GM12891 (cell line): ENCODE measurements at regions not wholly inside any gene's neighbourhood (a gene's known extent, or its start where the extent isn't known, plus 50 kb on each side); places are given as distances from the start of the nearest gene placed in this dataset.

Experiments used
- DNase-seq: peaks from one replicate; pipeline ENCODE4 v3.0.0; 2011; ENCODE audit warnings: low spot score; ENCODE audit not compliant: insufficient read length
- FAIRE-seq: peaks from 2 replicates; lab custom pipeline; 2011; peaks lifted over from hg19 to GRCh38; lab: Jason Lieb, UNC
- PAX5 ChIP-seq: IDR thresholded peaks from 2 replicates; pipeline ENCODE4 v1.6.1; 2011; ENCODE audit warnings: low read length, moderate library complexity, mild to moderate bottlenecking; ENCODE audit not compliant: insufficient read depth, severe bottlenecking
- POLR2A ChIP-seq: IDR thresholded peaks from 2 replicates; pipeline ENCODE4 v1.6.1; 2011; ENCODE audit warnings: low read depth, low read length, control low read depth
- POLR2AphosphoS5 ChIP-seq: IDR thresholded peaks from 2 replicates; pipeline ENCODE4 v1.6.1; 2011; ENCODE audit warnings: low read depth, low read length, control low read depth
- POU2F2 ChIP-seq: IDR thresholded peaks from 2 replicates; pipeline ENCODE4 v1.6.1; 2011; ENCODE audit warnings: low read depth, mild to moderate bottlenecking, control low read depth, low read length, moderate library complexity
- SPI1 ChIP-seq: IDR thresholded peaks from 2 replicates; pipeline ENCODE4 v1.6.1; 2011; ENCODE audit warnings: low read depth, low read length, control low read depth
- TAF1 ChIP-seq: IDR thresholded peaks from 2 replicates; pipeline ENCODE4 v1.6.1; 2011; ENCODE audit warnings: low read depth, low read length, control low read depth

DNA sequence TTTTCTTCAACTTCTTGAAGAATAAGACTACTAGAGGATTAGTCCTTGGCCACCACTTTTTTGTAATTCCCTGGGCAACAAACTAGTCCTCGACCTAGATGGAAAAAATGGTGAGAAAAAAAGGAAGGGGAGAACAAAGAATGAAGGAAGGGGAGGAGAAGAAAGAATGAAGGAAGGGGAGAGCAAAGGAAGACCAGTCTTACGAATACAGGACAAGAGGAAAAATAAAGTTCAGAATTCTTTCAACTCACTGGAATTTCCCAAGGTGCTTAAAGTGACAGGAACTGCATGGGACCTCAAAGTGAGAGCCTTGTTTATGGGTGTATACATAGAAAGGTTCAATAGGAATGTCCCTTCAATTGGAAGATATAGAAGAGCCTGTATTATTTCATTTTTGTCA lies 509.3 kb upstream of the JARID2 start:
- no peak for FAIRE-seq
- no peak for DNase-seq
- TF ChIP-seq POLR2A (no peak), POU2F2 (no peak), TAF1 (no peak), PAX5 (no peak), SPI1 (no peak), POLR2AphosphoS5 (no peak)

DNA sequence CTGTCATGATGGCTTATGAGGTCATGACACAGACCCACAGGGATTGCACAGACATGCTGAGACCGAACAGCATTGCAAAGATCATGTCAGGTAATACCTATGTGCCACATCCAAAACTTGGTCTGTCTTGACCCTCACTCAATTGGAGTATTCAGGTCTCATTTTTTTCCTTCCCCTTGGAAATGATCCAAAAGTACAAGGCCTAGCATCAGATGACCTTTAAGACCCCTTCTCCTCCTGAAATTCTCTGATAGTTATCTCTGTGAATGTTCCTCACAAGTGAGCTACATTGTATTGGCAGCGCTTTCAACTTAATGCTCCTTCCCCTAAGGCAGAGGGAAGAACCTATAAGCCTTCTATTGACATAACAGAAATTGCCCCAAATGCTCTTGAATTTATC lies 507.4 kb upstream of the JARID2 start:
- FAIRE-seq (no peak), DNase-seq (no peak)
- no peak for TF ChIP-seq POU2F2
- TF ChIP-seq POLR2AphosphoS5 = no peak
- no peak for TF ChIP-seq SPI1
- TF ChIP-seq TAF1 = no peak
- no peak for TF ChIP-seq POLR2A
- TF ChIP-seq PAX5 = no peak

DNA sequence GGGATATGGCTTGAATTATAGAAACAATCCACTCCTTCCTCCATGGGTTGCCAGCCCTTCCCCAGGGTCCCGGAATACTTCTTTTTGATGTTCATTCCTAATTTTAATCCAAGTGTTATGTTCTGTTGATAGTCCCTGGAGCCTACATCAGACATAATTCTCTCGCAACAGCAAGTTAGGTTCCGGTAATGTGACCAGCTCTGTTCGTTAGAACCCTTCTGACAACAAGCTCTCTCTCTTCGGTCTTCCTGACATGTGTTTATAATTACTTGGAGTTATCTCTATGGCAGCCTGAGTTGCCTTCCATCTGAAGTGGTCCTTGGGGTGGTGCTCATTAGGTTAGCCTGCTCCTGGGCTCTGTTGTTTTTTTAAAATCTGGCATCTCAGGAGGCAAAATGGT lies 506.9 kb upstream of the JARID2 start:
- DNase-seq = no peak
- no peak for FAIRE-seq

DNA sequence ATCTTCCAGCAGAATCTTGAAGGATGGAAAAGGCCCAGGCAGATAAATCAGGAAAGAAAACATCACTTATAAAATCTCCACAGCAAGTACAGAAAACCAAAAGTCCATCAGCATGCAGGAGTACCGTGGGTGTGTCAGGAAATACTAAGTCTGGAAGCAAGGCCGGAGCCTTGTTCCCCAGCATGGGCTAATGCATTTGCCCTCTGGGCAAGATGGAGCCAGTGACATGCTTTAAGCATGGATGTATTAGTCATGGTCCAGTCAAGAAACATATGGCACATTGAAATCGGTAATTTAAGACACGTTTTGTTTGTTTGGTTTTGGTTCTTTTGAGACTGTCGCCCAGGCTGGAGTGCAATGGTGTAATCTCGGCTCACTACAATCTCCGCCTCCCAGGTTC lies 506.0 kb upstream of the JARID2 start:
- DNase-seq (no peak), FAIRE-seq (no peak)
- TF ChIP-seq POLR2AphosphoS5 (no peak), POLR2A (no peak), POU2F2 (no peak), TAF1 (no peak), SPI1 (no peak)

More for the DNA sequence above, 506.9 kb upstream of the JARID2 start:
- no peak for TF ChIP-seq PAX5
- no peak for TF ChIP-seq POLR2AphosphoS5
- no peak for TF ChIP-seq POU2F2
- TF ChIP-seq TAF1 = no peak
- no peak for TF ChIP-seq POLR2A
- no peak for TF ChIP-seq SPI1

DNA sequence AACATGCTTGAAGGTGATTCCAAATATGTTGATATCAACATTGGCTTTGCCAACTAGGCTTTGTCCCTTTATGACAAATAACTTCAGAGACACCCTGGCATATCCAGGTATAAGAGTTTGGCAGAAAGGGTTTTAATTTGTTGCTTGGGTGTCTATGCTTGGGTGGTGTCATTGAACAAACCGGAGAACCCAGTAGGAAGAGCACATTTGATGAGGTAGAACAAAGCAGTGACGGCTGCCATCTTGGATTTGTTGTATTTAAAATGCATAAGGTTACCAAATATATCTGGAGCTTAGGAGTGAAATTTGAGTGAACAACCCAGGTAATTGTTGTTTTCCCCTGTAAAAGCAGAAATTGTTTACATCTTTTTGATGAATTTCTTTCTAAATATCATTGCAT lies 503.7 kb upstream of the JARID2 start:
- FAIRE-seq (no peak), DNase-seq (no peak)
- TF ChIP-seq PAX5 (no peak), POLR2AphosphoS5 (no peak), SPI1 (no peak), TAF1 (no peak), POU2F2 (no peak), POLR2A (no peak)

DNA sequence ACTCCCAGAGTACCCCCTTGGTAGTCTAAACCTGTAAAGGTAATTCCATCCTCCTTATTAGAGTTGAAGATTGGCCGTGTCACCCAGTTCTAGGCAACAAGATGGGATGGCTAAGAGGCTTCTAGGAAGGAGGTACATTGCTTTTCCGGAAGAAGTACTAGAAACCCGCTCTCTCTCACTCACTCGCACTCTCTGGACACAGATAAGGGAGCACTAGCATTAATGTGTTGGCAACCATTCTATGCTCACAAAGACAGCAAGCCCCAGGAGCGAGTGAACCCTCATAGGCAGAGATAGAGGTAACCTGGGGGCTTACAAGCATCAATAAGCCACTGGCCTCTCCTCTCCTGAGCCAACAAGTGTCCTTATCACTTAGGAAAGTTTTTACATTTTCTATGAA lies 503.2 kb upstream of the JARID2 start:
- no peak for TF ChIP-seq PAX5
- TF ChIP-seq POLR2AphosphoS5 = no peak
- TF ChIP-seq POLR2A = no peak
- no peak for TF ChIP-seq SPI1
- no peak for TF ChIP-seq TAF1
- no peak for TF ChIP-seq POU2F2
- no peak for FAIRE-seq
- DNase-seq = no peak

DNA sequence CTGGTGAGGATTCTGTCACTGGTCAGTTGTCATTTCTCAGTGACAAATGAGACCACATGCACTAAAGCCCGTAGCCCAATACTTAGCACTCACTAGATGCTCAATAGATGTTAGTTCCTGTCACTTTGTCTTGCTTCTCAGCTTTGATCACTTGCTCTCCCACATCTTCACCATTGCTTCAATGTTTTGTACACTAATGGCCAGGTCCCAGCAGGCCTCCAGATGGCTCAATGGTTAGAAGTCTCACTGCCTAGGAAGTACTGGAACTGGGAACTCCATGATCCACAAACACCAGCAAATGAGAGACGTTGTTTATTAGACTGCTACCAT lies 502.8 kb upstream of the JARID2 start:
- DNase-seq = no peak
- TF ChIP-seq SPI1 (no peak), TAF1 (no peak), POLR2AphosphoS5 (no peak), POU2F2 (no peak), PAX5 (no peak), POLR2A (no peak)
- FAIRE-seq = no peak

DNA sequence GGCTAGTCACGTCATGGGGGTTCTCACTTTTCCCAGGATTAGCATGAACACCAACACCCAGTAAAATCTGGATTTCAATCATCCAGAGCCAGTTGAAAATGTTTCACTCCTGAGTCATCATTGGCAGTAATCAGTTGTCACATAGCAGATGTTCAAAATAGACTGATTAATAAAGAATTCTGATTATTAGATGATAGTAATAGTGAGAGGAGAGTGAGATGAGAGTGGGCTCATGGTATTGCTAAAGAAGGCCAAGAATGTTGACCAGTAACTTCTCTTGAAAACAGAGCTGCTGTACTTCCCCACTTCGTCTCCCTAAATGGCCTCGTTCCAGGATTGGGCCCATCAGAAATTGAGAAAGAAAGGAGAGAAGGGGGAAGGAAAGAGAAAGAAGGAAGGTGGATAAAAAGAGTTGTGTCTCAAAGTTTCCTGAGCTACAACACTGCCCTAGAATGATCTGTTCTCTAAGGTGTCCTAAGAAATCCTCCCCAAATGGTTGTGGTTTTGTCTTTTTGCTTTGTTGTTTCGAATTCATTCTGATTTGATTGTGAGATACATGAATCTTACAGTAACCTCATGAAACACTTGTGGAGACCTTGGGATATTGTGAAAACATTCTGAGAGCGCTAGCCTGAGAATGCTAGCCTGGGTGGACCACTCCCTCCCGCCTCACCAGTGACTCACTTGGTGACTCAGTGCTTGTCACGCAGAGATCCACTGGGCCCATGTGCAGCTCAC lies 502.2 kb upstream of the JARID2 start:
- no peak for TF ChIP-seq POLR2A
- TF ChIP-seq POU2F2 = no peak
- no peak for FAIRE-seq
- DNase-seq = no peak

DNA sequence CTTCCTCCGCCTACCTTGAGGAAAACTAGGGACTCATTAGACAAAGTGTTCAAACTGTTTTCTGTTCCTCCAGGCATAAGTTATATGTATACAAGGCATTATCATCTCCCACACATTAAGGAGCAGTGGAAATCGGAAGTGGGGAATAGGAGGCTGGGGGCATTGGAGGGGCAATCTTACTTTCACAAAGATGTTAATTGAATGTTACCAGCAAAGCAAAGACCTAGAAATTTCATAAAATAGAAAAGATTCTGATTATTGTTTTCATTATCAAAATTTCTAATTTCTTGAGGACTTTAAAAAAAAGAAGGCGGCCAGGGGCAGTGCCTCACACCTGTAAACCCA lies 501.7 kb upstream of the JARID2 start:
- TF ChIP-seq TAF1 (no peak), POU2F2 (no peak)
- DNase-seq (no peak), FAIRE-seq (no peak)

DNA sequence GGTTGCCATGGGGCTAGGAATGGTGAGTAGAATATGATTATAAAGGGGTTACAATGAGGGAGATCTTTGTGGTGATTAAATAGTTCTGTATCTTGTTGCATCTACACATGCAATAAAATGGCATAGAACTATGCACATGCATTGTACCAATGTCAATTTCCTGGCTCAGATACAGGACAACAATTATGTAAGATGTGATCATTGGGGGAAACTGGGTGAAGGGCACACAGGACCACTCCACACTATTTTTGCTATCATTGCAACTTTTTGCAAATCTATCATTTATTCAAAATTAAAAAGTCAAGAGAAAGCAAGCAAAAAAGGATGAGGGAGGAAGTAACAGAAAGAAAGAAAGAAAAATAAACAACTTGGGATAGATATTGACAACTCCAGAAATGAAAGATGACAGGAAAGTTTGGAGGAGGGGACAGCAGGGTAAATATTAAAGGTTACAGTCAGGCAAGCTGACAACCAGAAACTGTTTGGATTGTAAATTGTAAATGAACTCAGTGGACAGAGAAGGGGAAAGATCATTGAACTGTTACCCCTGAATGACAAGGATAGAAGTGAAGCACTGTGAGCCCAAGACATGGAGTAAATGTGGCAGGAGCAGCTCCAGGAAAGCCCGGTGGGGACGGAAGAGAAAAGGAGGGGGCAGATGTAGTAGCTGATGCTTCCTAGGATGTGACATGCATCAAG lies 499.6 kb upstream of the JARID2 start:
- no peak for FAIRE-seq
- no peak for DNase-seq
- TF ChIP-seq POLR2A (no peak), POLR2AphosphoS5 (no peak)

DNA sequence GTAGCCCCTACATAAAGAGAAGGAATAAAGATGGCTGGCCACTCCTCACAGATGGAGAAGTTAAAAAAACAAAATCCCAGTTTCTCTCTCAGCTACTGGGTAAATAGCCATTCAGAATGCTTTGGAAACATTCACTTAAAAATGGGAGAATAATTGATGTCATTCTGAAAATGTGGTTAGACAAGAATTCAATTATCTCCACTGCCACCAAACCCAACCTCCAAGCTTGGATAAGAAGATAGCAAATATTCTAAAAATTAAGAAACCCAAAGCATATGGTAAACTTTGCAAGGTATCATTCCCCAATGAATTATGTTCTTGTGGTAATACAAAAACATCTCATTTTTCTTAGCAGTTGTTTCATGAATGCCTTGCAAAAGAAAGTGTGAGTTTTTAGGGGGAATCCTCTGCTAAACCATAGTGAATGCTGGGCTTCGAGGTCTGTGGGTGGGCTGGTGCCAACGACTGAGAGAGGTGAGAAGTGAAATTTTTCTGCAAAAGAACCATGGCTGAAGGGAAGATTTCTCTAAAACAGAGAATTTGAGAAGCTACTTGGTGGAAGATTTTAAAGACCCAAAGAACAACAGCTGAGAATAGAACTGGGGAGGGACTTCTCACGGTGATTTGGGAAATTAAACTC lies 497.9 kb upstream of the JARID2 start:
- no peak for TF ChIP-seq POLR2A
- TF ChIP-seq SPI1 = no peak
- TF ChIP-seq TAF1 = no peak
- TF ChIP-seq POU2F2 = no peak
- TF ChIP-seq PAX5 = no peak
- no peak for TF ChIP-seq POLR2AphosphoS5
- no peak for DNase-seq
- FAIRE-seq = no peak
